Urinary bladder (tissue), 3 donors: ENCODE measurements at regions not wholly inside any gene's neighbourhood (a gene's known extent, or its start where the extent isn't known, plus 50 kb on each side); places are given as distances from the start of the nearest gene placed in this dataset.

Source experiments
- DNase-seq: peaks from one replicate; pipeline ENCODE4 v3.0.0-alpha.2; 2015; ENCODE audit errors: extremely low spot score
- H3K27ac ChIP-seq: one replicate; pipeline ENCODE4 v1.5.1; 2013; ENCODE audit warnings: low read depth, mild to moderate bottlenecking, moderate library complexity
- H3K36me3 ChIP-seq: one replicate; pipeline ENCODE4 v1.6.1; 2013; ENCODE audit warnings: mild to moderate bottlenecking, moderate library complexity; ENCODE audit not compliant: insufficient read depth
- H3K4me1 ChIP-seq: one replicate; pipeline ENCODE4 v1.6.1; 2013; ENCODE audit warnings: mild to moderate bottlenecking, moderate library complexity; ENCODE audit not compliant: insufficient read depth
- H3K4me3 ChIP-seq: one replicate; pipeline ENCODE4 v1.5.1; 2013; ENCODE audit warnings: low read depth, low read length
- WGBS: extraction: QIAGEN DNeasy Blood & Tissue Kit; methylation state at CpG from one replicate; pipeline ENCODE4 v1.1.7; 2013; 5-methylcytosine and 5-hydroxymethylcytosine counted together
- donor health status: healthy with polysubstance abuse.
- donor health status: healthy.

DNA sequence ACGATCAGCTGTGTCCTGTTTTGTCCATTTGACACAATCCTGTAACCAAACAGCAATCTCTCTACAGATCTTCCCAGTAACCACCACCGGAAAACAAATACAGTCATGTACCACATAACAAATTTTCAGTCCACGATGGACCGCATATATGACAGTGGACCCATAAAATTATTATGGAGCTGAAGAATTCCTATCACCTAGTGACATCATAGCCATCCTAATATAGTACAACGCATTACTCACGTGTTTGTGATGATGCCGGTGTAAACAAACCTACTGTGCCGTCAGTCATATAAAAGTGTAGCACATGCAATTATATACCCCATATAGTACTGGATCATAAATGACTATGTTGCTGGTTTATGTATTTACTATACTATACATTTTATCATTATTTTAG, 133.7 kb upstream of the EDNRA start:
- Histone ChIP-seq H3K4me3 (no peak overlapping the region), H3K36me3 (no peaks in the 10 kb centered on the region), H3K27ac (no peak overlapping the region), H3K4me1 (no peaks in the 10 kb centered on the region)
- DNase-seq: no peak
- 95% methylated on average over 8 of the region's 8 CpGs for WGBS

DNA sequence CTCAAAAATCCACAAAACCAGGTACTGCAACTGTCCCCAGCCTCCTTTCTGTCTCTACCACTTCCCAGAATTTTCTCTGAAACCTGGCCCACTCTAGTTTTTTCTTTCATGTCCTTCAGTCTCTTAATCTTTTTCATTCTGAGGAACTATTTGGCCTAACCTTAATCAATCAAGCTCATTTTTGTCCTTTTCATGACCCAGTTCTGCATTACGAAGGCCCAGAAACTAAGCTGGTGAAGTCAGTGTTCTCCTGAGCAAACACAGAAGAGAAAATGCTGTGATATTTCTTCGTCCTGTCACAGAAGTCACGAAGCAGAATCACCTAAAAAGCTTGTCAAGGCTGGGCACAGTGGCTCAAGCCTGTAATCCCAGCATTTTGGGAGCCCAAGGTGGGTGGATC, 131.7 kb upstream of the EDNRA start:
- Histone ChIP-seq H3K4me1 (no peaks in the 10 kb centered on the region), H3K4me3 (no peak overlapping the region), H3K36me3 (no peaks in the 10 kb centered on the region), H3K27ac (no peak overlapping the region)
- DNase-seq: no peak
- WGBS: 82% methylated on average over 3 of the region's 3 CpGs

DNA sequence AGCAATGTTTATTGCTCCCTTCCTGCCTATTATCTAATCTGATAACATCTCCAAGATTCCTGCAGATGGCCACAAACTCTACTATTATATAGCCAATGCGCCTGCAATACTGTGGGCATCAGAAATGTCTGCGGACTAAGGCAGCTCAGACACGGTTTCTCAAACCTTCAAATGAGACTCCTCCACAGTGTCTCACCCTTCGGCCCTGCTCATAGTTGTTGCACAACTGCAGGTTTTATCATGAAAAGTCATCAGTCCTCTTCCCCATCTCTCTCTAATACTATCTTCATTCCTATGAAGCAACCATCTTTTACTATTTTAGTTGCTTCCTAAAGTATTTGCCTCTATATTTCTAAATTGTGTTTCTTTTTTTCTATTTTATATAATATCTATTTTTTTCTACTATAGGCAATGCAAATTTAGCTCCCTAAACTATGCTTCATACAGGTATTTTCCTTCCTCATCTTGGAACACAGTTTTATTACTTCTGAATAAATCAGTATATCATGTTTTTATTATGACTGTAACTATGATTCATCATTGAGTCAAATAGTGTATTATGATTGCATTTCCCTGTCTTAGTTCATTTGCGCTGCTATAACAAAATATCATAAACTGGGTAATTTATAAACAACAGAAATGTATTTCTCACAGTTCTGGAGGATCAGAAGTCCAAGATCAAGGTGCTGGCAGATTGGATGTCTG, 129.7 kb upstream of the EDNRA start:
- no peaks in the 10 kb centered on the region for H3K4me1 ChIP-seq
- H3K36me3 ChIP-seq: no peaks in the 10 kb centered on the region
- 95% methylated on average over 5 of the region's 5 CpGs for WGBS
- H3K4me3 ChIP-seq: no peak overlapping the region
- no peak overlapping the region for H3K27ac ChIP-seq
- no peak for DNase-seq

DNA sequence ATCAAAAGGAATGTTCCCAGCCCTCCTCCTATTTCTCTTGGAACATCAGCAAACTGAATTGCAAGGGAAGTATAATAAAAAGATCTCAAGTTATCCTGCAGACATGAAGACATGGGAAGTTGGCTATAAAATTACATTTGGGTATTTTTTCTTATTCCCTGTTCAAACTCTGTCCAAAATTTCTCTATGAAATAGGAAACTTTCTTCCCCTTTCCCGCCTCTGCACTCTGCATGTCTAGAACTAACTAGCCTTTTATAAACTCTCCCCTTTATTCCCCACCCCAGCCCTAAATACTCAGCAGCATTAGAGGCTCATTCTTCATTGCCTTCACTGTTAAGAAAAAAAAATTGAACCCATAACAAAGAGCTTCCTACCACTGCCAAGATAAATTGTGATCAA, 126.7 kb upstream of the EDNRA start:
- WGBS: 69% methylated on average over 1 of the region's 1 CpG

DNA sequence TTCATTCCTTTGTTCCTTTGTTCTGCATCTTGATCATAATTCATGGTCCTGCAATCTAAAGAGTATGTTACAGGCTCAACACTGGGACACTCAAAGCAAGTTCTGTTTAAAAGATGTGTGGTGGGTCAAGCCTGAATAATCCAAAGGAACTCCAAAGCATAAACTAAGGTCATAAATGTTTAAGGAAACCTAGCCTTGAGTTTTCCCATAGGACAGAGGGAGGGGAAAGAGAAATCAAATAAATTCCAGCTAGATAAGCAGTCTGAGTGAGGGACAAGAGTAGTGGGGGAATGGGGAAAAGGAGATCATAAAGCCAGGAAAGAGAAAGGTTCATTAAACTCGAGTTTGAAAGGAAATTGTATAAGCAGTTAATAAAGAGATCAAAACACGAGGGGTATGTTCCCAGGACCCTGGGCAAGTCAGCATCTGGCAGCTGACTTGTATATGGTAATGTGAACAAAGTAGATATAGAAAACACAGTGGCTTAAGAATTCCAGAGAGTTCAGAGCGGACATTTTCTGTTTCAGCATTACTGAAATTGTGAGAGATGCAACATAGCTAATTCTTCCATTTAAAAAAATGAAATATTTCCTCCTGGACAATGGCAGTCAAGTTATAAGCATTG, 125.8 kb upstream of the EDNRA start:
- Histone ChIP-seq H3K4me3 (no peak overlapping the region), H3K27ac (no peak overlapping the region), H3K4me1 (no peaks in the 10 kb centered on the region), H3K36me3 (no peaks in the 10 kb centered on the region)
- DNase-seq: no peak
- WGBS: 51% methylated on average over 3 of the region's 3 CpGs

More for the DNA sequence above, 126.7 kb upstream of the EDNRA start:
- Histone ChIP-seq H3K4me1 (no peaks in the 10 kb centered on the region), H3K4me3 (no peak overlapping the region), H3K36me3 (no peaks in the 10 kb centered on the region), H3K27ac (no peak overlapping the region)
- no peak for DNase-seq

DNA sequence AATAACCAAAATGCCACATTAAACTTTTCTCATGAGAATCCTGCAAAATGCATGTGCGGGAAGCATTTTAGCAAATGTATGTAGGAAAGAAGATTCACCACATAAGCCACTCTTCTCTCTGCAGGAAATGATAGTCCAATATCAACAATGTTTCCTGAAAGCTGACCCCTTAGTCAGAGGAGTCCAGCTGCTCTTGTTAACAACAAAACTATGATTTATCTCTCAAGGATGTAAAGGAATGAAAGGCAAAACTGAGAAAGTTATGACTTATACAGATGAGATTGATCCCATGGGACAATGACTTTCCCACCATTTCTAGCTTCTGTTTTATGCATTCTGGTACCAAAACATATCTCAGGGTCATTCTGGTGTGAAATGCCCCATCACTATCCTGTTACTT, 125.0 kb upstream of the EDNRA start:
- no peaks in the 10 kb centered on the region for H3K4me1 ChIP-seq
- no peak for DNase-seq
- H3K36me3 ChIP-seq: no peaks in the 10 kb centered on the region
- no peak overlapping the region for H3K4me3 ChIP-seq
- 71% methylated on average over 1 of the region's 1 CpG for WGBS
- no peak overlapping the region for H3K27ac ChIP-seq

DNA sequence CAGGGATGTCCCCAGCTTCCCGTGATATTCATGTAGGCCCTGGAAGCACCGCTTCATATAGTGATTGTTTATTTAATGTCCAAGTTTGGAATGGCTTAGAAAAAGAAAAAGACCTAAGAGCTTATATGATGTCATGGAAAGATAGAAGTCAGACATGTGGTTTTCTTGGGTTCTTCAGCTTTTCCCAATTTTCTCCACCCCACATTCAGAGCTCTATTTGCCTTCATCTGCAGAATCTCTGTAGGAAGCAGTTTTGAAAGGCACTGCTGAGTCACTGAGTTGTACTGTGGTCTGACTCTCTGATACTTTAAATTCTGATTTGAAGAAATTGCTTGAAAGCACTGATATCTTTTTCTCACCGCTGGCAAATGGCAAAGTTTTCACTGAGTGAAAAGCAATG, 120.6 kb upstream of the EDNRA start:
- 76% methylated on average over 3 of the region's 3 CpGs for WGBS
- Histone ChIP-seq H3K4me1 (no peaks in the 10 kb centered on the region), H3K27ac (no peak overlapping the region)

DNA sequence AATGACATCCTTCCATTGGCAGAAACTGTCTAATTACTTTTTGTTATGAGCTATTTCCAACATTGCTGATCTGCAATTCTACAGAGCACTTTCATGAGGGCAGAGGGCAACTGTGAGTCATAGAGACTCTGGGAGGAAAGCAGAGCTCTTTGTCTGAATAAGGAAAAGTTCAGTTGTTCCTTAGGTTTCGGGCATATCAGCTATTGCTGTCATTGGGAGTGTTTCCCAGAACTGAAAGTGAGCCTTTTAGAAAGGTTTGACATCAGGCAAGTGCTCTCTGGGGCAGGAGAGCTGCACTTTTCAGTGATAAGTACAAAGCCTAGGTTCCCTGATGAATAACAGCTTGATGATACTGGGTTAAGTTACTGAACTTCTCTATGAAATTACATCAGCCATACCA, 119.2 kb upstream of the EDNRA start:
- H3K36me3 ChIP-seq: no peaks in the 10 kb centered on the region
- WGBS: 22% methylated on average over 1 of the region's 1 CpG
- no peak for DNase-seq
- no peak overlapping the region for H3K27ac ChIP-seq
- no peak overlapping the region for H3K4me3 ChIP-seq
- H3K4me1 ChIP-seq: no peaks in the 10 kb centered on the region

More for the DNA sequence above, 120.6 kb upstream of the EDNRA start:
- no peak for DNase-seq
- no peak overlapping the region for H3K4me3 ChIP-seq
- H3K36me3 ChIP-seq: no peaks in the 10 kb centered on the region

DNA sequence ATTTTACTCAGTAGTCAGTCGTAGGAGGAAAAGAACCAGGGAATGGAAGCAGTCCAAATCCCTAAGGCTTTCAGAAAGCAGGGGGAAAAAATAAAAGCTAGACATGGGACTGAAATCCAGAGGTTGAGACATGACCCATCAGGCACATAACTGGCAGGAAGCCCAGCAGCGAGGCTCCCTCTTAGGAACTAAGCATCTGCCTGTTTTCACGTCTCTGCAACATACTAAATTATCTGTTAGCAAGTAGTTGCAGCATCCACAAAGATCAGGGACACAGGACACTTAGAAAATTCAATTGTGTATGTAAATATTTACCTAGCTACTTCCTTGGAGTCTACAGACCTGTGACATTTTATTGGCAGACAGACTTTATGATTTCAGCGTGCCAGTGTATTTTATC, 118.0 kb upstream of the EDNRA start:
- DNase-seq: no peak
- WGBS: 18% methylated on average over 4 of the region's 4 CpGs
- H3K4me1 ChIP-seq: no peaks in the 10 kb centered on the region
- peak overlapping the region; percentile 32 for H3K27ac ChIP-seq
- no peak overlapping the region for H3K4me3 ChIP-seq
- no peaks in the 10 kb centered on the region for H3K36me3 ChIP-seq

DNA sequence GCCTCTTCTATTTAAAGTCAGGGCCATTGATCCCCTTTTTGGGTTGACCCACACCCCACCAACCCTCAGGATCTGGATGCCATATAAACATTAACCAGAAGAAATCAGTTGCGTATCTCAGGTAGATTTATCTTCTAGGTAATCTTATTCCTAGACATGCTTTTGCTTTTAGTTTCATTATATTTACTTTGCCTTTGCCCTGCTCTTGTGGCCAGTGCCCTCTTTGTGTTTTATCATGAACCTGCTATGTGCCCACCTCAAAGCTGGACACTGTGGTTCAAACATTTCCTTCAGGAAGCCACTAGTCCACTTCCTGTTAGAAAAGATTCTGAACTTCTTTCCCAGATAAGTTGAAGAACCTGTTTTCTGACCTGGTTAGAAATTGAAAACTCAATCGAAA, 117.4 kb upstream of the EDNRA start:
- Histone ChIP-seq H3K4me1 (no peaks in the 10 kb centered on the region), H3K27ac (no peak overlapping the region), H3K4me3 (no peak overlapping the region), H3K36me3 (no peaks in the 10 kb centered on the region)
- DNase-seq: no peak
- 90% methylated on average over 2 of the region's 2 CpGs for WGBS

DNA sequence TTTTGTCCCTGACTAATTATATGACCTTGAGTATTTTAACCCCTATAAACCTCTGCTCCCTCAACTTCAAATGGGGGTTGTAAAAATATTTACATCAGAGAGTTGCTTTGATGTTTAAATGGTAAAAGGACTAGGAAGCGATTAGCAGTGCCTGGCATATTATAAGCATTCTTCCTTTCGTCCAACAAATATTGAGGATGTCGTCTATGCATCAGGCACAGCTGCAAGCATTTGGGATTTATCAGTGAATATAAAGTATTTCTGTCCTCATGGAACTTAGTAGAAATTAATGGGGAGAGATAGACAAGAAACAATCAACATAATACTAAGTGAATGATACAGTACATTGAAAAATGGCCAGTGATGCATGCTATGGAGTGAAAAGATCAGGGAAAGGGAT, 115.5 kb upstream of the EDNRA start:
- H3K4me3 ChIP-seq: no peak overlapping the region
- 67% methylated on average over 3 of the region's 3 CpGs for WGBS
- H3K27ac ChIP-seq: no peak overlapping the region
- H3K36me3 ChIP-seq: no peaks in the 10 kb centered on the region
- no peaks in the 10 kb centered on the region for H3K4me1 ChIP-seq
- DNase-seq: no peak

DNA sequence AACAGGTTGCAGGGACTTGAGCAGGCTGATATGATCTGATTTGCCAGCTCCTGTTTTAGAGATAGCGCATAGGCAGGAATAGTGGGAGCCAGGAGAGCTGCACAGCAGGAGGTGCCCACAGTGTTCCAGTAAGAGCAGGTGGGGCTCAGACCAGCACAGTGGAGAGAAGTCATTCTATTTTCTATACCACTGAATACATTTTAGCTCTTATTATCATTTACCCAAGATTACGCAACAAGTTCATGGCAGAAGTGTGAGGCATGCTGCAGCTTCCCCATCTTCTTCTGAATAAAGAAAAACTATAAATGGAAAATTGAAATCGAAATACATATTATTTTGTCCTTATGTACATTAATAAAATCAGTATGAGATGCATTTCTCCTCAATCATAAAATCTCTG, 114.7 kb upstream of the EDNRA start:
- WGBS: 78% methylated on average over 3 of the region's 3 CpGs

DNA sequence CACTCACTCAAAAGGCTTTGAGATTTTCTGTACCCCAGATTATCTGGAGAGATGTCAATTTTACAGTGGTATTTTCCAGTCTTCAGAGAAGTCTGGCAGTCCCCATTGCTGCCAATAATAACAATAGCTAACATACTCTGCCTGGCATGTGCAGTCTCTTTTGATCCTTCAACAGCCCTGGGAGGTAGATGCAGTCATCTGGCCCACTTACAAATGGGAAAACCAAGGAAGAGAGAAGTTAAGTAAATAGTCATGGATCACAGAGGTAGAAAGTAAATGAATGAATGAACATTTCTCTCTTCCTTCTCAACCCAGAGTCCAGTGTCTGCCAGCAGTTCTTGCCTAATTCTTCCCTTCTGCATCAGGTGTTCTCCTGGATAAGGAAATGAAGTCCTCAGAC, 113.0 kb upstream of the EDNRA start:
- DNase-seq: no peak
- Histone ChIP-seq H3K4me1 (no peaks in the 10 kb centered on the region), H3K27ac (no peak overlapping the region), H3K4me3 (no peak overlapping the region), H3K36me3 (no peaks in the 10 kb centered on the region)

More for the DNA sequence above, 114.7 kb upstream of the EDNRA start:
- no peak for DNase-seq
- no peaks in the 10 kb centered on the region for H3K4me1 ChIP-seq
- no peak overlapping the region for H3K4me3 ChIP-seq
- H3K36me3 ChIP-seq: no peaks in the 10 kb centered on the region
- no peak overlapping the region for H3K27ac ChIP-seq

DNA sequence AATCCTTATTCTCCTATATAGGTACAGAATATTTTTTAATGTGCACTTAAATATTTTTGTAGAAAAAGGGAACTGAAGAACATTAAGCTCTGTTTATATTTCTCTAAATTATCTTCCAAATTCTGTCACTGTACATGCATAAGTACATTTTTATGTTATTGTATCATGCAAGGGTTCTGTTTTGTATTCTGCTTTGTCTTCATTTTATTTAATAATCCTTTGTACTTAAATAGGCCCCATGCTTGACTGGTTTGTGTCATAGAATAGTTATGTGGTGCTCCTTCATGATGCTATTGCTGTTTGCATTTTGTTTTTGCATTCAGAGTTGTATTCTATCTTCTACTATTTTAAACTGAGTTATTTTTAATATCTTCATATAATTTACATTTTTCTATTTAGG, 111.9 kb upstream of the EDNRA start:
- H3K4me3 ChIP-seq: no peak overlapping the region
- no peaks in the 10 kb centered on the region for H3K4me1 ChIP-seq
- H3K27ac ChIP-seq: no peak overlapping the region
- DNase-seq: no peak
- H3K36me3 ChIP-seq: no peaks in the 10 kb centered on the region

DNA sequence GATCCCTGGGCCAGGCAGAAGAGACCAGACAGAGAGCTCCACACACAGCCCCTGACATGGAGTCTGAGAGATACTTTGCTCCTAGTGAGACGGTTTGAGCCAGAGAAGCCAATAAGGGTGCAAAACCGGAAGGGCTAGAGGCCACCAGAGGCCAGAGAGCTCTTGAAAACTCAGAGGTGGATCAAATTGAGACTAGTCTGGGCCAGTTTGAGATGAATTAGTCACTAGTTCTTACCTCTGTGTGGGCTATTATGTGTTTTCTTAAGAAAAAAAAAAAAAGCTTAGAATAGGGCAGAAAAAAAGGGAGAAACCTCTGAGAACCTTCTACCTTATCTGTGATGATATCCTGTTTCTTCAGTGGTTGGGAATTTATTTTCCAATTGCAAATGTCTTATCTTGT, 110.4 kb upstream of the EDNRA start:
- H3K36me3 ChIP-seq: no peaks in the 10 kb centered on the region
- no peak for DNase-seq
- H3K4me3 ChIP-seq: no peak overlapping the region
- WGBS: 65% methylated on average over 2 of the region's 2 CpGs
- H3K27ac ChIP-seq: no peak overlapping the region
- H3K4me1 ChIP-seq: no peaks in the 10 kb centered on the region
